NCI-H1417 treated with DMSO at 0.1 percent for 48 hours (cell line): ENCODE measurements at regions not wholly inside any gene's neighbourhood (a gene's known extent, or its start where the extent isn't known, plus 50 kb on each side); places are given as distances from the start of the nearest gene placed in this dataset.
"Not testable (repeated sequence)": the region's sequence is repeated elsewhere in the genome, so short reads cannot be mapped to it uniquely, and the experiment has no call there.

Source experiments
- DNase-seq: peaks from one replicate; lab custom pipeline; 2025; lab: John Stamatoyannopoulos, UW

- DNase-seq: no peak
Observed at GRCh38 chr6:9195322-9195721, 760.0 kb upstream of the SLC35B3 start.

- DNase-seq: no peak
Observed at GRCh38 chr6:9192405-9192909, 757.1 kb upstream of the SLC35B3 start.

GRCh38 chr6:9186148-9186547 lies 750.8 kb upstream of the SLC35B3 start:
- no peak for DNase-seq

GRCh38 chr6:9178071-9178470 lies 742.7 kb upstream of the SLC35B3 start:
- no peak for DNase-seq

- no peak for DNase-seq
Observed at GRCh38 chr6:9173229-9173628, 737.9 kb upstream of the SLC35B3 start.

- DNase-seq: no peak
Observed at GRCh38 chr6:9172096-9172495, 736.8 kb upstream of the SLC35B3 start.

- no peak for DNase-seq
Observed at GRCh38 chr6:9168669-9169068, 733.3 kb upstream of the SLC35B3 start.

GRCh38 chr6:9161731-9162130 lies 726.4 kb upstream of the SLC35B3 start:
- no peak for DNase-seq

- no peak for DNase-seq
Observed at GRCh38 chr6:9159051-9159450, 723.7 kb upstream of the SLC35B3 start.

GRCh38 chr6:9155836-9156235 lies 720.5 kb upstream of the SLC35B3 start:
- DNase-seq: no peak

GRCh38 chr6:9143140-9143539 lies 707.8 kb upstream of the SLC35B3 start:
- no peak for DNase-seq

- peak; percentile 47 for DNase-seq
Observed at GRCh38 chr6:9140951-9141460, 705.7 kb upstream of the SLC35B3 start.

- peak; percentile 58 for DNase-seq
Observed at GRCh38 chr6:9140172-9140571, 704.8 kb upstream of the SLC35B3 start.

- no peak for DNase-seq
Observed at GRCh38 chr6:9139746-9140145, 704.4 kb upstream of the SLC35B3 start.

- no peak for DNase-seq
Observed at GRCh38 chr6:9138936-9139335, 703.6 kb upstream of the SLC35B3 start.

- no peak for DNase-seq
Observed at GRCh38 chr6:9136141-9136822, 700.9 kb upstream of the SLC35B3 start.

GRCh38 chr6:9131616-9132015 lies 696.3 kb upstream of the SLC35B3 start:
- no peak for DNase-seq

GRCh38 chr6:9131201-9131600 lies 695.9 kb upstream of the SLC35B3 start:
- DNase-seq: no peak

GRCh38 chr6:9128970-9129369 lies 693.6 kb upstream of the SLC35B3 start:
- no peak for DNase-seq

- DNase-seq: no peak
Observed at GRCh38 chr6:9126878-9127560, 691.7 kb upstream of the SLC35B3 start.

- DNase-seq: not testable (repeated sequence)
Observed at GRCh38 chr6:9126034-9126433, 690.7 kb upstream of the SLC35B3 start.

GRCh38 chr6:9121549-9121948 lies 686.2 kb upstream of the SLC35B3 start:
- no peak for DNase-seq

- no peak for DNase-seq
Observed at GRCh38 chr6:9116026-9116425, 680.7 kb upstream of the SLC35B3 start.
